Heart left ventricle (tissue), 16 donors: ENCODE measurements at regions not wholly inside any gene's neighbourhood (a gene's known extent, or its start where the extent isn't known, plus 50 kb on each side); places are given as distances from the start of the nearest gene placed in this dataset.

Experiments
- ATAC-seq, 4 donors: fragments of 200-7000 bp; cut with Tn5 transposase; one replicate each; pipeline ENCODE4 v1.9.1; 2020 to 2022; ENCODE audit warnings: moderate library complexity in 4 of 4, mild to moderate bottlenecking in 3 of 4, moderate number of reproducible peaks in 1 of 4
- DNase-seq, 5 donors: peaks; one replicate each; pipeline ENCODE4 v3.0.0-alpha.2; 2020
- H3K27ac ChIP-seq, 12 donors: fragments of 200-600 bp; sonication (generic) in 4 of 12; one replicate each; pipeline versions ENCODE4 v1.5.0 to v1.8.0; 2016 to 2022; ENCODE audit warnings: mild to moderate bottlenecking in 2 of 12
- H3K27me3 ChIP-seq, 9 donors: fragments of 200-600 bp; sonication (generic) in 2 of 9; one replicate each; pipeline versions ENCODE4 v1.5.1 to v1.8.0; 2016 to 2022; ENCODE audit warnings: mild to moderate bottlenecking in 3 of 9
- H3K36me3 ChIP-seq, 9 donors: fragments of 200-600 bp; sonication (generic) in 2 of 9; one replicate each; pipeline versions ENCODE4 v1.5.0 to v1.8.0; 2018 to 2022; ENCODE audit warnings: mild to moderate bottlenecking in 2 of 9
- H3K4me1 ChIP-seq, 12 donors: fragments of 200-600 bp; sonication (generic) in 4 of 12; one replicate each; pipeline versions ENCODE4 v1.5.0 to v1.8.0; 2016 to 2022; ENCODE audit warnings: mild to moderate bottlenecking in 3 of 12
- H3K4me3 ChIP-seq, 12 donors: fragments of 200-600 bp; sonication (generic) in 4 of 12; one replicate each; pipeline versions ENCODE4 v1.5.0 to v1.8.0; 2017 to 2022; ENCODE audit warnings: mild to moderate bottlenecking in 9 of 12, moderate library complexity in 4 of 12
- H3K9me3 ChIP-seq, 12 donors: fragments of 200-600 bp; sonication (generic) in 4 of 12; one replicate each; pipeline versions ENCODE4 v1.5.0 to v1.8.0; 2016 to 2022; ENCODE audit warnings: mild to moderate bottlenecking in 1 of 12
- CTCF ChIP-seq, 12 donors: fragments of 200-600 bp; sonication (generic) in 4 of 12; IDR thresholded peaks; one replicate each; pipeline versions ENCODE4 v1.5.0 to v1.8.0; 2018 to 2022; ENCODE audit warnings: antibody characterized with exemption in 12 of 12, mild to moderate bottlenecking in 5 of 12
- POLR2A ChIP-seq, 2 donors: fragments of 450-650 bp; IDR thresholded peaks; one replicate each; pipeline ENCODE4 v1.6.1; 2017; ENCODE audit warnings: antibody characterized with exemption in 2 of 2, mild to moderate bottlenecking in 2 of 2, moderate library complexity in 2 of 2
- WGBS, 4 donors: extraction: QIAGEN DNeasy Blood & Tissue Kit in 2 of 4; methylation state at CpG; one replicate each; pipeline versions ENCODE4 v1.1.5 to v1.1.7; 2013 to 2018; 5-methylcytosine and 5-hydroxymethylcytosine counted together
- intact Hi-C, 10 donors: fragments of 100-400 bp; cut with DNase I; formaldehyde crosslinking; loops; one replicate each; pipeline versions ENCODE4 v1.11.1 to v1.14.2; 2022
- donor health status: ischemic (EF 13 %, LVEDD 7.1; RV severe dilation, severe dysfunction).
- donor health status: healthy with polysubstance abuse.
- donor health status: DM: no; HTN: yes; CAD: no.
- donor health status: DM: no; HTN: no; CAD: no.
- donor health status: ischemic (EF 25% LVEDD 6.9; RV normal size, moderate dysfunction).
- donor health status: ischemic (EF 25% LVEDD 5.7; RV mildly dilated, moderate dysfunction).
- donor health status: healthy.
- donor health status: DM: yes; HTN: yes; CAD: no.
- donor health status: ischemic (EF 35%, LVEDD 5.7; RV mildly dilated, moderate dysfunction).
- donor health status: nonischemic (EF 11% LVEDD 7.7; RV severe dilation, severe dysfunction).
- donor health status: DM: yes; HTN: yes; CAD: no.
- donor health status: PGD.
- donor health status: ischemic (EF 29% LVEDD 5.4; RV normal size, mild dysfunction).
- donor health status: nonischemic (EF 23%, LVEDD 6.1; RV moderate dilation, normal function).

DNA sequence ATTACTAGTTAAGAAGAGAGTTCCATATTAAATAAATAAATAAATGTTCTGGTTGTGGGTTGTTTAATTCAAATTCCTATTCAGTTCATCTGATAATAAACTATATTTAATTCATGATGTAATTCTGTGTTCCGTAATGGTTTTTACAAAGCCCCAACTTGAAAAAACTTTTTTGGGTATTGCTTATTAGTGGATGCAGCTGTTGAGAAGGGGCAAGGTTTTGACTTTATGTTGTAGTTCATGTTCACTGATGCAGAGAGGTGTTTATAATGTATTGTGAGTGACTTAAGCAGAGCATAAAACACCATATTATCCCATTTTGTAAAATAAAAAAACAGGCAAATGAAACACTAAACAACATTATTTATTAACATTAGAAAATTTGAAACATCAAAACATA, 107.3 kb upstream of the TNFSF11 start:
- Histone ChIP-seq H3K36me3 (no peaks in the 10 kb centered on the region), H3K4me3 (no peak overlapping the region), H3K4me1 (no peaks in the 10 kb centered on the region), H3K27ac (no peak overlapping the region), H3K9me3 (peaks cover 0 to 15% (median 0%) of the 10 kb centered on the region in 12 donors), H3K27me3 (no peaks in the 10 kb centered on the region)
- 59 to 78% (median 63%) methylated on average over 1 of the region's 1 CpG for whole genome bisulfite sequencing, 4 donors
- ATAC-seq (no peak), DNase-seq (no peak)
- TF ChIP-seq CTCF (IDR thresholded peaks at IDR 0.05) (no peak), POLR2A (IDR thresholded peaks at IDR 0.05) (no peak)
- intact Hi-C loops, result no loop called here

GRCh38 chr13:42474954-42475353, 99.0 kb upstream of the TNFSF11 start:
- H3K9me3 ChIP-seq, result no peaks in the 10 kb centered on the region
- H3K4me3 ChIP-seq, result no peak overlapping the region
- H3K27me3 ChIP-seq, result no peaks in the 10 kb centered on the region
- WGBS, 4 donors, result 60 to 79% (median 71%) methylated on average over 5 of the region's 5 CpGs
- ATAC-seq (no peak), DNase-seq (no peak)
- TF ChIP-seq POLR2A (IDR thresholded peaks at IDR 0.05) (no peak), CTCF (IDR thresholded peaks at IDR 0.05) (no peak)
- no peaks in the 10 kb centered on the region for H3K36me3 ChIP-seq
- intact Hi-C loops, result no loop called here
- H3K27ac ChIP-seq, result no peak overlapping the region
- H3K4me1 ChIP-seq, result no peaks in the 10 kb centered on the region

GRCh38 chr13:42477596-42478190, 96.3 kb upstream of the TNFSF11 start:
- peak in 1 of 4 donors; percentile 41 for ATAC-seq
- no peak overlapping the region for H3K4me3 ChIP-seq
- no peaks in the 10 kb centered on the region for H3K36me3 ChIP-seq
- no peak overlapping the region for H3K27ac ChIP-seq
- no peak for TF ChIP-seq POLR2A (IDR thresholded peaks at IDR 0.05)
- no peak for TF ChIP-seq CTCF (IDR thresholded peaks at IDR 0.05)
- H3K4me1 ChIP-seq, result no peaks in the 10 kb centered on the region
- DNase-seq, result peak in 3 of 5 donors; percentile 14 to 31 (median 28)
- intact Hi-C loops, result no loop called here
- no peaks in the 10 kb centered on the region for H3K9me3 ChIP-seq
- WGBS, 4 donors, result 58 to 80% (median 79%) methylated on average over 9 to 10 of the region's 10 CpGs
- H3K27me3 ChIP-seq, result no peaks in the 10 kb centered on the region

- intact Hi-C loops, result no loop called here
- no peak for DNase-seq
- 62 to 82% (median 70%) methylated on average over 3 of the region's 3 CpGs for WGBS, 4 donors
These were observed 95.3 kb upstream of the TNFSF11 start for GRCh38 chr13:42478531-42479156.

More at GRCh38 chr13:42478531-42479156, 95.3 kb upstream of the TNFSF11 start:
- no peaks in the 10 kb centered on the region for H3K27me3 ChIP-seq
- no peaks in the 10 kb centered on the region for H3K9me3 ChIP-seq
- ATAC-seq, result no peak
- H3K36me3 ChIP-seq, result no peaks in the 10 kb centered on the region
- no peak overlapping the region for H3K27ac ChIP-seq
- TF ChIP-seq CTCF (IDR thresholded peaks at IDR 0.05), result peak in 4 of 12 donors; percentile 6 to 15 (median 8)
- TF ChIP-seq POLR2A (IDR thresholded peaks at IDR 0.05), result no peak
- H3K4me3 ChIP-seq, result no peak overlapping the region
- H3K4me1 ChIP-seq, result no peaks in the 10 kb centered on the region
